Omental fat pad (tissue), 3 donors: ENCODE measurements at regions not wholly inside any gene's neighbourhood (a gene's known extent, or its start where the extent isn't known, plus 50 kb on each side); places are given as distances from the start of the nearest gene placed in this dataset.
"Not testable (repeated sequence)": the region's sequence is repeated elsewhere in the genome, so short reads cannot be mapped to it uniquely, and the experiment has no call there.

Experiments used
- ATAC-seq: fragments of 150-250 bp; one replicate; pipeline ENCODE4 v1.9.1; 2016; ENCODE audit warnings: mild to moderate bottlenecking, moderate library complexity; ENCODE audit not compliant: low FRiP score
- DNase-seq: peaks from one replicate; pipeline ENCODE4 v3.0.0-alpha.2; 2019; ENCODE audit warnings: low spot score
- TF ChIP-seq, protein P1 (sequence below), 3 donors: fragments of 450-650 bp; IDR thresholded peaks; one replicate each; pipeline ENCODE4 v1.5.1; 2016 to 2017; ENCODE audit warnings: antibody characterized with exemption in 3 of 3, mild to moderate bottlenecking in 3 of 3, moderate library complexity in 2 of 3

DNA sequence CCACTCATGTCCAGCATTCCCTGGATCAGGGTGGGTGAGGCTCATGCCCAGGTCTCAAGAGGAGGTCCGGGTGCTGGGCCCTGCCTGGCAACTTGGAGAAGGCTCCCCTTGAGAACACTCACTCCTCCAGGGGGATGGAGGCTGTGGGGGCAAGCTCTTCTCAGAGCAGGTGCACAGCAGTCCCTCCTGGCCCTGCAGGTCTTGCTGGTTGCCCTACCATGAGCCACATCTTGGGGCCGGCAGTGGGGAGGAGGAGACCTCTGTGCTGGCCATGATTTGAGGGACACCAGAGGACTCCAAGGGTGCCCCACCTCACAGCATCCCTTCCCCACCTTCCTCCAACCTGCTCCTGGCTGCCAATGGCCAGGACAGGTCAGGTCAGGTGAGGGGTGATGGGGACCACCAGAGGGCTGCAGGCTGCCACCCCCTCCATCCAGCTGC is 87.4 kb upstream of the RET start:
- ATAC-seq (no peak), DNase-seq (no peak)
- TF ChIP-seq, protein P1, sequence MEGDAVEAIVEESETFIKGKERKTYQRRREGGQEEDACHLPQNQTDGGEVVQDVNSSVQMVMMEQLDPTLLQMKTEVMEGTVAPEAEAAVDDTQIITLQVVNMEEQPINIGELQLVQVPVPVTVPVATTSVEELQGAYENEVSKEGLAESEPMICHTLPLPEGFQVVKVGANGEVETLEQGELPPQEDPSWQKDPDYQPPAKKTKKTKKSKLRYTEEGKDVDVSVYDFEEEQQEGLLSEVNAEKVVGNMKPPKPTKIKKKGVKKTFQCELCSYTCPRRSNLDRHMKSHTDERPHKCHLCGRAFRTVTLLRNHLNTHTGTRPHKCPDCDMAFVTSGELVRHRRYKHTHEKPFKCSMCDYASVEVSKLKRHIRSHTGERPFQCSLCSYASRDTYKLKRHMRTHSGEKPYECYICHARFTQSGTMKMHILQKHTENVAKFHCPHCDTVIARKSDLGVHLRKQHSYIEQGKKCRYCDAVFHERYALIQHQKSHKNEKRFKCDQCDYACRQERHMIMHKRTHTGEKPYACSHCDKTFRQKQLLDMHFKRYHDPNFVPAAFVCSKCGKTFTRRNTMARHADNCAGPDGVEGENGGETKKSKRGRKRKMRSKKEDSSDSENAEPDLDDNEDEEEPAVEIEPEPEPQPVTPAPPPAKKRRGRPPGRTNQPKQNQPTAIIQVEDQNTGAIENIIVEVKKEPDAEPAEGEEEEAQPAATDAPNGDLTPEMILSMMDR (IDR thresholded peaks at IDR 0.05): no peak

DNA sequence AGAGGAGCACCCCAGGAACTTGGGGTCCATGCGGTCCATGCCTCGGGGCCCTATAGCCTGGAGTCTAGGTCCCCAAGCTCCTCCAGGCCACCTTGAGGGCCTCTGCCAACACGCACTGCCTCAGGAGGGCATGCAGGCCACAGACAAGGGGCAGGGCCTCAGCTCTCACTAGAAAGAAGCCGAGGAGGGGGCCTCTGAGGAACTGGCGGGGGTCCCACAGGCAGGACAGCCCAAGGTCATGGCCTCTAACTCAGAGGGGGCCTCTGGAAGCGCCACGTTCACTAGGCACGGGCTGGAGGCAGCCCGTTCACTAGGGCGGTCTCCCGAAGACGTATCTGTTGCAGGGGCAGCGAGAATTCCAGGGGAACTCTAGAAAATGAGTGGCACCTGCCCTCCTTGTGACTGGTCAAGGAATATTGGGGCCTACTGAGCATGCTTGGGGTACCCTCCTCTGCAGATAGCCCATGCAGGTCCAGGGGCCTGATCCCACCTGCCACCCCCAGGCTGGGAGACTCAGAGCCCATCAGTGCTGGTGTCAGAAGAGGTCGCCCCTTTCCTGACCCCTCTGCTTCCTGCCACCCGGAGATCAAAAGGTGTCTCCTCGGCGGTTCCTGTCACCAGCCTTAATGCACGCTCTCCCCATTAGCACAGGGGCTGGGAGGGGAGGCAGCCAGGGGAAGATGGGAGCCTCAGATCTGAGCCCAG is 86.7 kb upstream of the RET start:
- no peak for DNase-seq

DNA sequence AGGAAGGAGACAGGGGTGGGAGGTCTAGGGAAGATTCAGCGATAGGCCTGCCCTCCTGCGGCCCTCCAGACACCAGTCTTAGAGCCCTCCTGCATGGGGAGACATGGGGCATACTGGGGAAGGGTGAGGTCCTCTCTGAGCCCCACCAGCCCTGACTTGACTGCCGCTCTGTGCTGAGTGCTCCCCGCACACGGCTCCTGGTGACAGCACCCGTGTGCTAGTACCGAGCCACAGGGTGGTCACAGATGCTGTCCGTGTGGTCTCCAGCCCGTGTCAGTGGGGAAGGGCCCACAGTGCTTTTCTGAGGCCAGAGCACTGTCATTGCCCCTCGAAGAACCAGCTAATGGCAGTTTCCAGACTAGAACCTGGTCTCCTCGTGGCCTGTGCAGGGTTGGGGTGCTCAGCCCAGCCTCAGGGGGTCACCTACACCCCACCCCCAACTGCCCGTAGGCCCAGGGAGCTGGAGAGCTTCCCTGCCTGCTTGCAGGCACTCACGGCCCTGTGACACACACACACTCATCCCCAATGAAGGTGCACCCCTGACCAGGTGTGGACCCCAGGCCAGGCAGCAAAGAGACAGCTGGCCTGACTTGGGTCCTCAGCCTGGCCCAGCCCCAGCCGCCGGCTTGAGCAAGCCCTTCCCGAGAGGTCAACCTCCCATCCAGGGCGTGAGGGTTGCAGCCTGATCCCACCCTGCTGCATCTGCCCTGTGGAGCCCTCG is 86.0 kb upstream of the RET start:
- no peak for DNase-seq
- TF ChIP-seq, protein P1 (IDR thresholded peaks at IDR 0.05): no peak
- ATAC-seq: no peak

More for the DNA sequence above, 86.7 kb upstream of the RET start:
- no peak for ATAC-seq
- TF ChIP-seq, protein P1 (IDR thresholded peaks at IDR 0.05): no peak

DNA sequence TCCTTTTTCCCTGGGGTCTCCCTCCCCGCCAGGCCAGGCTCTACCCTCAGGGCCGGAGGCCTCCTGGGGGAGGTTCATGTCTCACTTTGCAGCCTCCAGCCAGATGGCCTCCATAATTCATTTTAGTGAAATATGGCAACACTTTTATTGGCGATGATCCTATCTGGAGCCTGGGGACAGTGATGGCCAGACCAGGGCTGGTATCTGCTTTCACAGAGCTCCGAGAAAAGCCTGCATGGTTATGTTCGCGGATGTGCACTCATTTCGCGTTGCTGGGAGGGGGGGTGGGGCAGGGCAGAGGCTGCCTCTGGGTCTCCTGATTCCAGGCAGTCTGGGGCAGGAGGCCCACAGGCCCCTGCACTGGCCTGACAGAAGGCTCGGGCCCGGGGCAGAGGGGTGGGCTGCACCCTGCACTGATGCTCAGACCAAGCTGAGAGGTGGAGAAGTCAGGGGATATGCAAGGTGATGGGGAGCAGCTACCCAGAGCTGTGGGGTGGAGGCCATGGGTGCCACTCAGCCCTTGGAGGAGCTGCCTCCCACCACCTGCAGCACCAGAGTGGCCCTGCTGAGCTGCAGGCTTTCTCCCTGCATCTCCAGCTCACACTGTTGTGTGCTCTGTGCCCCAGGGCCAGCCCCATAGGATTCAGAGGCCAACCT is 85.3 kb upstream of the RET start:
- ATAC-seq: no peak
- DNase-seq: no peak
- TF ChIP-seq, protein P1 (IDR thresholded peaks at IDR 0.05): no peak

DNA sequence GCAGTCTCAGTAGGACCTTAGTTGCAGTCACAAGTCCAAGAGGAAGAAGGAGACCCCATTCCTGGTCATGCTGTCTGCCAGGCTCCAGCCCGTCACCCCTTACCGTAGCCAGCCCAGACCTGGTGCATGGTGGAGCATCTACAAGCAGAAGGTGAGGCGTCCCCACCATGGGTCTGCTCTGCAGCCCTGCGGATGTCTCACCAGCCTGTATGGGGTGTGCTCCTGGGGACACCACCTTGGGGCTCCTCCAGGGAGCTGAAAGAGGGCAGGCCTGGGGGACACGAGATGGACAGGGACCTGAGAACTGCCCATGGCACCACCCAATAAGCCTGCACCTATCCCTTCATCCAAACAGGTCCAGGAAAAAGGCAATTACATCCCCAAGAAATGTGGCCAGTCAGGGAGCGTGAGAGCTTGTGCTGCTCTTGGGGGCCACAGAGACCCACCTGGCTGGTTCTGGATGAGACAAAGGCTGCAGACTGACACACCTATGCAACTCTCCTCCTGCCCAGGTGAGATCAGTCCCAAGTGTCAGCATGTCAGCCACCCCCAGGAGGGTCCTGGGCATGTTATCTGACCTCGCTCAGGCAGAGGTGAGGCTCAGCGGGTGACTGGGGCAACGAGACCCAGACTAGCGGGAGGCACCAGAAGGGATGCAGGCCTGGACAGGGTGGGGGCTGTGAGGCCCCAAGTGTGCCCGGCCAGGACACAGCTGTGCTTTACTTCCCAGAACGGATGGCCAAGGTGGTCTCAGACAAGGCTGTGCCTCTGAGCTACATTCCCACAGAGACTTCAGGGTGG is 84.5 kb upstream of the RET start:
- no peak for ATAC-seq
- no peak for DNase-seq
- TF ChIP-seq, protein P1 (IDR thresholded peaks at IDR 0.05): no peak

DNA sequence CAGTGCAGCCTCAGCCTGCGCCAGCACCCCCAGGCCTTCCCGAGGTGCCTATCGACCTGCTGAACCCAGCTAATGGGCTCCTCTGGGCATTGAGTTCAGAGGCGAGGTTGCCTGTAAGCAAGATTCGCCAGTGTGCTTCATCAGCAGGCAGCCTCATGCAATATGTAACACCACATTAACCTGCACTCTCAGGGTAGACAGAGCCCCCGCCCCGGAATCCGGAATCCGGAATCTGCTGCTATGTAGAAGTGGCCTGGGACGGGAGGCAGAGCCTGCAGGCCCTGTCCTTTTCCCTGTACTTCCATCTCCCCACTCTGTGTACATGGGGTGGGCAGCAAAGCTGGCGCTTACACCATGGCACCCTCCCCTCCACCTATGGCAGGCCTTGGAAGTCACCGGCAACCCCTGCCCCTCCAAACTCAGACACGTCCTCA is 83.9 kb upstream of the RET start:
- ATAC-seq: no peak
- TF ChIP-seq, protein P1 (IDR thresholded peaks at IDR 0.05): no peak
- DNase-seq: no peak

DNA sequence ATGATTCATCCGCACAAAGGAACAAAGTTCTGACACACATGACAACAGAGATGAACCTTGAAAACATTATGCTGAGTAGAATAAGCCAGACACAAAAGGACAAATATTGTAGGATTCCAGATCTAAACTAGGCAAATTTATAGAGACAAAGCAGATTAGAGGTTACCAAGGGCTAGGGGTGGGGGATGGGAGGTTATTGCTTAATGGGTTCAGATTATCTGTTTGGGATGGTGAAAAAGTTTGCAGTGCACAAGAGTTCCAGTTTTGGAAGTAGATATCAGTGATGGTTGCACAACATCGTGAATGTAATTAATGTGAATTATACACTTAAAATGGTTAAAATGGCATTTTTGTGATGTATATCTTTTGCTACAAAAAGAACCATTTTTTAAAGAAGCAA is 82.0 kb upstream of the RET start:
- ATAC-seq, DNase-seq: not testable (repeated sequence)
